DND-41 (cell line): ENCODE measurements at regions not wholly inside any gene's neighbourhood (a gene's known extent, or its start where the extent isn't known, plus 50 kb on each side); places are given as distances from the start of the nearest gene placed in this dataset.

Source experiments
- ATAC-seq: fragments of 200-7000 bp; cut with Tn5 transposase; 3 replicates; pipeline ENCODE4 v1.9.1; 2021; ENCODE audit warnings: low read depth; ENCODE audit not compliant: insufficient read depth
- DNase-seq: peaks from one replicate; pipeline ENCODE4 v3.0.0-alpha.2; 2020
- H2AFZ ChIP-seq: 2 replicates; pipeline ENCODE4 v1.6.0; 2012; ENCODE audit warnings: low read depth, low read length
- H3K27ac ChIP-seq: 2 replicates; pipeline ENCODE4 v1.5.1; 2012; ENCODE audit warnings: low read length, inconsistent platforms
- H3K27me3 ChIP-seq: fragments of 200-600 bp; sonication (generic); 2 replicates; pipeline ENCODE4 v1.6.0; 2012; ENCODE audit warnings: low read length, mild to moderate bottlenecking, inconsistent platforms; ENCODE audit not compliant: insufficient read depth, poor library complexity
- H3K36me3 ChIP-seq: 2 replicates; pipeline ENCODE4 v1.5.1; 2012; ENCODE audit warnings: low read length, inconsistent platforms; ENCODE audit not compliant: insufficient read depth
- H3K4me1 ChIP-seq: 2 replicates; pipeline ENCODE4 v1.5.1; 2012; ENCODE audit warnings: mild to moderate bottlenecking, low read length; ENCODE audit not compliant: insufficient read depth
- H3K4me2 ChIP-seq: 2 replicates; pipeline ENCODE4 v1.6.0; 2012; ENCODE audit warnings: mild to moderate bottlenecking, moderate library complexity, low read length, inconsistent platforms; ENCODE audit not compliant: insufficient read depth
- H3K4me3 ChIP-seq, 2 experiments: fragments of 200-600 bp in 1 of 2; shearing (Covaris generic) in 1 of 2; 2 replicates each; pipeline ENCODE4 v1.5.1; 2012 to 2016; ENCODE audit warnings: inconsistent platforms in 2 of 2, low read length in 2 of 2, mild to moderate bottlenecking in 2 of 2, low read depth in 1 of 2, moderate library complexity in 1 of 2
- H3K79me2 ChIP-seq: 2 replicates; pipeline ENCODE4 v1.6.0; 2012; ENCODE audit warnings: low read length, inconsistent platforms; ENCODE audit not compliant: insufficient read depth
- H3K9ac ChIP-seq: 2 replicates; pipeline ENCODE4 v1.6.0; 2012; ENCODE audit warnings: low read depth, mild to moderate bottlenecking, inconsistent platforms, low read length, moderate library complexity
- H3K9me3 ChIP-seq: 2 replicates; pipeline ENCODE4 v1.5.1; 2012; ENCODE audit warnings: low read length, moderate library complexity, mild to moderate bottlenecking, inconsistent platforms; ENCODE audit not compliant: insufficient read depth, severe bottlenecking
- H4K20me1 ChIP-seq: 2 replicates; pipeline ENCODE4 v1.6.0; 2012; ENCODE audit warnings: low read length; ENCODE audit not compliant: insufficient read depth
- CTCF ChIP-seq: IDR thresholded peaks from 2 replicates; pipeline ENCODE4 v1.5.1; 2012; ENCODE audit warnings: borderline replicate concordance, low read length, moderate library complexity, mild to moderate bottlenecking; ENCODE audit not compliant: poor library complexity, severe bottlenecking; ENCODE audit errors: extremely low read depth
- EZH2 ChIP-seq: IDR thresholded peaks from 3 replicates; pipeline ENCODE4 v1.6.1; 2012; ENCODE audit warnings: borderline replicate concordance, low read depth, mild to moderate bottlenecking, moderate library complexity, low read length, inconsistent platforms; ENCODE audit not compliant: severe bottlenecking

- Histone ChIP-seq H2AFZ (no peak overlapping the region), H3K9me3 (peaks cover 2% of the 10 kb centered on the region), H4K20me1 (no peaks in the 10 kb centered on the region), H3K27me3 (no peaks in the 10 kb centered on the region), H3K27ac (no peak overlapping the region), H3K79me2 (no peaks in the 10 kb centered on the region), H3K36me3 (no peaks in the 10 kb centered on the region), H3K4me1 (no peaks in the 10 kb centered on the region), H3K9ac (no peak overlapping the region), H3K4me3 (no peak overlapping the region), H3K4me2 (no peak overlapping the region)
- no peak for TF ChIP-seq CTCF
- no peak for DNase-seq
- no peak for ATAC-seq
These were observed 610.2 kb upstream of the SYT4 start for GRCh38 chr18:43887491-43887890.

- Histone ChIP-seq H3K79me2 (no peaks in the 10 kb centered on the region), H3K9ac (no peak overlapping the region), H2AFZ (no peak overlapping the region), H3K4me1 (no peaks in the 10 kb centered on the region), H4K20me1 (no peaks in the 10 kb centered on the region), H3K4me2 (no peak overlapping the region), H3K9me3 (peaks cover 2% of the 10 kb centered on the region), H3K27me3 (no peaks in the 10 kb centered on the region), H3K36me3 (no peaks in the 10 kb centered on the region), H3K4me3 (no peak overlapping the region), H3K27ac (no peak overlapping the region)
- ATAC-seq (no peak), DNase-seq (no peak)
- TF ChIP-seq EZH2 (no peak), CTCF (no peak)
These were observed 611.3 kb upstream of the SYT4 start for GRCh38 chr18:43888598-43888997.

- TF ChIP-seq CTCF = no peak
- TF ChIP-seq EZH2 = no peak
- H3K9me3 ChIP-seq = no peaks in the 10 kb centered on the region
- ATAC-seq (no peak), DNase-seq (no peak)
- H3K4me2 ChIP-seq = no peak overlapping the region
- no peak overlapping the region for H3K4me3 ChIP-seq
- no peaks in the 10 kb centered on the region for H3K36me3 ChIP-seq
- H2AFZ ChIP-seq = no peak overlapping the region
- no peaks in the 10 kb centered on the region for H3K4me1 ChIP-seq
- H4K20me1 ChIP-seq = no peaks in the 10 kb centered on the region
- H3K79me2 ChIP-seq = no peaks in the 10 kb centered on the region
- H3K27ac ChIP-seq = no peak overlapping the region
- H3K27me3 ChIP-seq = no peaks in the 10 kb centered on the region
- H3K9ac ChIP-seq = no peak overlapping the region
These were observed 615.8 kb upstream of the SYT4 start for GRCh38 chr18:43893001-43893637.
